ENCODE measurements at regions not wholly inside any gene's neighbourhood (a gene's known extent, or its start where the extent isn't known, plus 50 kb on each side); places are given as distances from the start of the nearest gene placed in this dataset.
A peak's percentile ranks its signal among the peaks of the same experiment; 100 is the strongest.
"Not testable (repeated sequence)": the region's sequence is repeated elsewhere in the genome, so short reads cannot be mapped to it uniquely, and the experiment has no call there.

DNA sequence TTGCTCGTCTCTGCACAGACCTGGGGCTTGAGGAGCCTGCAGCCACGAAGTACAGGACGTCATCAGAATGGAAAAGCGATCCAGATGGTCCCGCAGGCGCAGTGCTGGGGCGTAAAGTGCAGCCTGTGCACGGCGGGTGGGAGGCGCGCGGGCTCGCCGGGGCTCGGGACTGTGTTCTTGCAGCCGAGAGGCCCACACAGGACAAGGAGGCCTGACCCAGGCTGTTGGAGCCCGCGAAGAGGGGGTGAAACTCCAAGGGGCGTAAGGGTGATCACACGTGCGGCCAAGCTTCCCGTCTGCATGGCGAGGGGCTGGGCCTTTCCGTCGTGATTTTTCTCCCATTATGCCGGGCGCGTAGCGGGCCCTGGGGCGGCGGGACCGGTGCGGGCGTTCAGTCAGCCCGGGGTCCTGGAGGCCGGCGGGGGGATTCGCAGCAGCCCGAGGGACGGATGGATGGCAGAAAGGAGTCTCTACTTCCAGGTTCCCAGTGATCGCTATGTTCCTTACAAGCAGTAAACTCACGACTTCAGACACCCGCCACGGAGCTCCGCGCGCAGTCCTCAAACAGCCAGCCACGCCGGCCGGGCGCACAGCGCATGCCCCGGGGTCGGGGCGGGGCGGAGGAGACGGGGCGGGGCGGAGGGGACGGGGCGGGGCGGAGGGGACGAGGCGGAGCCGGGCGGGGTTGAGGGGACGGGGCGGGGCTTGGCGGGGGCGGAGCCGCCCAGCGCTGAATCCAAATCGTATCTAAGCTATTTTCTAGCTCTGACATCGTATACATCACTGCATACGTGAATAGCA lies 141.0 kb upstream of the KCNJ18 start:
- H3K9me3 ChIP-seq (ENCODE audit: control insufficient read depth, low read length), result no peaks in the 10 kb centered on the region
- WGBS, 2 experiments (ENCODE audit: insufficient coverage in 2 of 2), result 1 to 5% methylated on average over 35 to 47 of the region's 75 CpGs
- H3K27ac ChIP-seq (ENCODE audit: low read depth, low read length, severe bottlenecking), result peak overlapping the region; percentile 72
- H3K36me3 ChIP-seq (ENCODE audit: control insufficient read depth, insufficient read depth, low read length), result peaks cover 5% of the 10 kb centered on the region
- H3K4me1 ChIP-seq (ENCODE audit: control insufficient read depth, insufficient read depth, low read length, poor library complexity, severe bottlenecking), result peaks cover 10% of the 10 kb centered on the region
- H3K4me3 ChIP-seq (ENCODE audit: extremely low read depth, insufficient read depth, low read length, poor library complexity, severe bottlenecking), result peak overlapping the region; percentile 78

GRCh38 chr17:21558921-21559320 lies 133.4 kb upstream of the KCNJ18 start:
- H3K4me1 ChIP-seq (ENCODE audit: control insufficient read depth, insufficient read depth, low read length, poor library complexity, severe bottlenecking); H3K27ac ChIP-seq (ENCODE audit: low read depth, low read length, severe bottlenecking); H3K9me3 ChIP-seq (ENCODE audit: control insufficient read depth, low read length); H3K36me3 ChIP-seq (ENCODE audit: control insufficient read depth, insufficient read depth, low read length); H3K4me3 ChIP-seq (ENCODE audit: extremely low read depth, insufficient read depth, low read length, poor library complexity, severe bottlenecking): not testable (repeated sequence)
- WGBS, 2 experiments (ENCODE audit: insufficient coverage in 2 of 2), result 86 to 92% methylated on average over 5 to 6 of the region's 7 CpGs

DNA sequence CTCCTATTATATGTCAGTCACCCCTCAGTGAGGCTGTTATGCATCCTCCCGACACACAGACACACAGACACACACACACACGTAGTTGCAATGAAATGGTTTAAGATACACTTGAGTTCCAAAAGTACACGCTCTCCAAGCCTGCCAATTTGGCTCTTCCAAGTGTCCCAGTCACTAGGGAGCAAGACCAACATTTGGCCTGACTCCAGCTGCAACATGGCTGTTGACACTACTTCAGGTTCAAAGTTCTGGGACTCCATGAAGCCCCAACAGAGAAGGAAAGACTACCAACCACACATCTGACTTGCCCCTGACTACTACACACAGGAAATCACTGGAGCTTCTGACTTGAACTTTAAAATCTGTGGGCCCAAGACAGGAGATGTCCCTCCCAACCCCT lies 128.1 kb upstream of the KCNJ18 start:
- no peak overlapping the region for H3K27ac ChIP-seq (ENCODE audit: low read depth, low read length, severe bottlenecking)
- 58 to 100% methylated on average over 1 to 2 of the region's 3 CpGs for WGBS, 2 experiments (ENCODE audit: insufficient coverage in 2 of 2)
- no peaks in the 10 kb centered on the region for H3K36me3 ChIP-seq (ENCODE audit: control insufficient read depth, insufficient read depth, low read length)
- H3K4me1 ChIP-seq (ENCODE audit: control insufficient read depth, insufficient read depth, low read length, poor library complexity, severe bottlenecking), result no peaks in the 10 kb centered on the region
- H3K4me3 ChIP-seq (ENCODE audit: extremely low read depth, insufficient read depth, low read length, poor library complexity, severe bottlenecking), result no peak overlapping the region
- no peaks in the 10 kb centered on the region for H3K9me3 ChIP-seq (ENCODE audit: control insufficient read depth, low read length)

- H3K4me1 ChIP-seq (ENCODE audit: control insufficient read depth, insufficient read depth, low read length, poor library complexity, severe bottlenecking); H3K27ac ChIP-seq (ENCODE audit: low read depth, low read length, severe bottlenecking); H3K4me3 ChIP-seq (ENCODE audit: extremely low read depth, insufficient read depth, low read length, poor library complexity, severe bottlenecking); H3K36me3 ChIP-seq (ENCODE audit: control insufficient read depth, insufficient read depth, low read length); H3K9me3 ChIP-seq (ENCODE audit: control insufficient read depth, low read length): not testable (repeated sequence)
- WGBS, 2 experiments (ENCODE audit: insufficient coverage in 2 of 2), result 58 to 91% methylated on average over 3 of the region's 6 CpGs
Observed at GRCh38 chr17:21564757-21565156, 127.6 kb upstream of the KCNJ18 start.

DNA sequence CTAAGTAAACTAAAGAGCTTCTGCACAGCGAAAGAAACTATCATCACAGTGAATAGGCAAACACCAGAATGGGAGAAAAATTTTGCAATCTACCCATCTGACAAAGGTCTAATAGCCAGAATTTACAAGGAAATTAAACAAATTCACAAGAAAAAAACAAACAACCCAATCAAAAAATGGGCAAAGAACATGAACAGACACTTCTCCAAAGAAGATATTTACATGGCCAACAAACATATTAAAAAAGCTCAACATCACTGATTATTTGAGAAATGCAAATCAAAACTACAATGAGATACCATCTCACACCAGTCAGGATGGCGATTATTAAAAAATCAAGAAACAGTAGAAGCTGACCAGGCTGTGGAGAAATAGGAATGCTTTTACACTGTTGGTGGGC lies 121.9 kb upstream of the KCNJ18 start:
- not testable (repeated sequence) for H3K9me3 ChIP-seq (ENCODE audit: control insufficient read depth, low read length); H3K36me3 ChIP-seq (ENCODE audit: control insufficient read depth, insufficient read depth, low read length); H3K27ac ChIP-seq (ENCODE audit: low read depth, low read length, severe bottlenecking); H3K4me1 ChIP-seq (ENCODE audit: control insufficient read depth, insufficient read depth, low read length, poor library complexity, severe bottlenecking); H3K4me3 ChIP-seq (ENCODE audit: extremely low read depth, insufficient read depth, low read length, poor library complexity, severe bottlenecking)
- WGBS, 2 experiments (ENCODE audit: insufficient coverage in 2 of 2), result no CpG with 5 or more reads among the region's 2 CpGs

DNA sequence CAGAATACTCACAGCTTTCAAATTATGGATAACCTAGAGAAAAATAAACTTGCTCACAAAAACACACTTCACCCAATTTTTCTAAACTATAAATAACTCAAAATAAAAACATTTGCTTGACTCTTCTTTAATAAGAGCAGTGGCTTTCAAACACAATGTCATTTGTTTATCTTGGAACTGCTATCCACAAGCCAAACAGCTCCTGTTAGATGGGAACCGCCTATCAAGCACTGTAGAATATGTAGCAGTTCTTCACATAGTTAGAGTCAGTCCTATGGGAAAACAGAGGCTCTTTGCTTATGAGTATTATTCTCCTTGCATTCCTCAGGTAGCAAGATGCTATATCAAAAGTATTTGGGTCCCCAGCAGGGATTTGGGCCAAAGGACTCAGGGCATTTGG lies 120.2 kb upstream of the KCNJ18 start:
- H3K36me3 ChIP-seq (ENCODE audit: control insufficient read depth, insufficient read depth, low read length); H3K4me1 ChIP-seq (ENCODE audit: control insufficient read depth, insufficient read depth, low read length, poor library complexity, severe bottlenecking); H3K27ac ChIP-seq (ENCODE audit: low read depth, low read length, severe bottlenecking); H3K9me3 ChIP-seq (ENCODE audit: control insufficient read depth, low read length); H3K4me3 ChIP-seq (ENCODE audit: extremely low read depth, insufficient read depth, low read length, poor library complexity, severe bottlenecking): not testable (repeated sequence)
- WGBS, 2 experiments (ENCODE audit: insufficient coverage in 2 of 2), result no CpG with 5 or more reads among the region's 1 CpG

DNA sequence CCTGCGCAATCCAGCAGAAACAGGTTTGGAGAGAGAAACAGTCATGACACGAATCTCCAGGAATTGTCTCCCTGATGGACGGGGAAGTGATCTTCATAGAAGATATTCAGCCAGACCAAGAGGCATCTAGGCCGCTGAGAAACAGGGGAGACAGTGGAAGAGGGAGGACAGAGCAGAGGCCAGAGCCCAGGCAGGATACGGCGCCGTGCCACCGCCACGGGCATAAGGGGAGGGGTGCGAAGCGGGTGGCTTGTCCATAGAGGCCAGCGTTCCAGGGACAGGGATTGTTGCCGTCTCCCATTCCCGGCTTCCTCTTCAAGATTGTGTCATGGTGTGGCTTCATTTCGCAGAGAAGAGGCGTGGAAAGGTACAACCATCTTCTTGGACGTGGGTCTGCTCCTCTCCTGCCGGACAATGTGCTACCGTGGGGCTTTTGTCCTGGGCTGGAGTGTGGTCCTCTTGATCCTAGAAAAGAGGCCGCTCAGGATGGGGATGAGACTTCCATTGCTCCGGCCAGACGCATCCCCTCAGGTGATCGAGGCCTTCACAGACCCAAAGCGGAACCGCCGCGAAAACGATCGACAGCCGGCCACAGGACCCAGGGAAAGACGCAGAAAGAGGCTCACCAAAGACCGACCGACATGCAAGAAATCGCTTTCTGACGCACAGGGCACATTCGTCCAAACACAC lies 118.9 kb upstream of the KCNJ18 start:
- H3K9me3 ChIP-seq (ENCODE audit: control insufficient read depth, low read length); H3K4me1 ChIP-seq (ENCODE audit: control insufficient read depth, insufficient read depth, low read length, poor library complexity, severe bottlenecking); H3K36me3 ChIP-seq (ENCODE audit: control insufficient read depth, insufficient read depth, low read length); H3K4me3 ChIP-seq (ENCODE audit: extremely low read depth, insufficient read depth, low read length, poor library complexity, severe bottlenecking); H3K27ac ChIP-seq (ENCODE audit: low read depth, low read length, severe bottlenecking): not testable (repeated sequence)
- WGBS, 2 experiments (ENCODE audit: insufficient coverage in 2 of 2), result 90 to 91% methylated on average over 27 to 29 of the region's 36 CpGs

GRCh38 chr17:21573961-21574610 lies 118.2 kb upstream of the KCNJ18 start:
- no peak overlapping the region for H3K4me3 ChIP-seq (ENCODE audit: extremely low read depth, insufficient read depth, low read length, poor library complexity, severe bottlenecking)
- no peaks in the 10 kb centered on the region for H3K36me3 ChIP-seq (ENCODE audit: control insufficient read depth, insufficient read depth, low read length)
- no peaks in the 10 kb centered on the region for H3K4me1 ChIP-seq (ENCODE audit: control insufficient read depth, insufficient read depth, low read length, poor library complexity, severe bottlenecking)
- WGBS, 2 experiments (ENCODE audit: insufficient coverage in 2 of 2), result 87 to 89% methylated on average over 27 to 28 of the region's 39 CpGs
- no peaks in the 10 kb centered on the region for H3K9me3 ChIP-seq (ENCODE audit: control insufficient read depth, low read length)
- H3K27ac ChIP-seq (ENCODE audit: low read depth, low read length, severe bottlenecking), result no peak overlapping the region

DNA sequence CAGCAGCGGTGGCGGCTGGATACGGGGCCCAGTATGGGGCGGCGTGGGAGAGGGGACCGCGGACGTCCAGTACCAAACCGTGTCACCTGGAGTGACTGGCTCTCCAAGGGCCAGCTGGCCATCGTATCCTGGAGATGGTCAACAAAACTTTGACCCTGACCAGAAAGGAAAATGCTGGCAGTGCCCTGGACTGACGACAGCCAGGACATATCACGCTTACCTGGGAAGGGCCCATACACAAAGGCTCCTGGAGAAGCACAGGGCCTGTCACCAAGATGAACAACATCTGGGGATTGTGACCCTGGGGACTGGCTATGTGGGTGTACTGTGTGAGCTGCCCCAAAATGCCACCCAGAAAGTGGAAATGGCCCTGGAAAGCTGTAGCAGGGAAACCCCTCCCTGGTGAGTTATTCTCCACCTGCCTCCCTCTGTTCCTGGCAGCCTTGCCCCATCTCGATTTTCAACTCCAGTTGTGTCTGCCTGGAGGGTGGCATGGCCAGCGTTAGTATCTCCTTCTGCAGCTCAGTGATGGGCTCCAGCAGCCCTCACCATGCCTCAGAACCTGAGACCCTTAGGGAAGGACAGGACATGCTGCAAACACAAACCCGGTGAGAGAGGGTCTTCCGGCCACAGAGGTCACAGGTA lies 117.6 kb upstream of the KCNJ18 start:
- H3K4me1 ChIP-seq (ENCODE audit: control insufficient read depth, insufficient read depth, low read length, poor library complexity, severe bottlenecking); H3K36me3 ChIP-seq (ENCODE audit: control insufficient read depth, insufficient read depth, low read length); H3K27ac ChIP-seq (ENCODE audit: low read depth, low read length, severe bottlenecking); H3K4me3 ChIP-seq (ENCODE audit: extremely low read depth, insufficient read depth, low read length, poor library complexity, severe bottlenecking); H3K9me3 ChIP-seq (ENCODE audit: control insufficient read depth, low read length): not testable (repeated sequence)
- 83 to 93% methylated on average over 2 to 3 of the region's 16 CpGs for WGBS, 2 experiments (ENCODE audit: insufficient coverage in 2 of 2)

GRCh38 chr17:21578783-21579182 lies 113.5 kb upstream of the KCNJ18 start:
- not testable (repeated sequence) for H3K4me3 ChIP-seq (ENCODE audit: extremely low read depth, insufficient read depth, low read length, poor library complexity, severe bottlenecking); H3K27ac ChIP-seq (ENCODE audit: low read depth, low read length, severe bottlenecking); H3K4me1 ChIP-seq (ENCODE audit: control insufficient read depth, insufficient read depth, low read length, poor library complexity, severe bottlenecking); H3K36me3 ChIP-seq (ENCODE audit: control insufficient read depth, insufficient read depth, low read length); H3K9me3 ChIP-seq (ENCODE audit: control insufficient read depth, low read length)

Measured in mesodermal cell (in vitro differentiated cells).